GM10248 (cell line): ENCODE measurements at regions not wholly inside any gene's neighbourhood (a gene's known extent, or its start where the extent isn't known, plus 50 kb on each side); places are given as distances from the start of the nearest gene placed in this dataset.

Source experiments
- CTCF ChIA-PET: fragments of 300-600 bp; sonication (Branson Sonifier 250); formaldehyde crosslinking; extraction: SDS; loops from one replicate; lab custom pipeline; 2021; ENCODE audit warnings: antibody characterized with exemption; lab: Yijun Ruan, JAX
- POLR2A ChIA-PET: fragments of 350-650 bp; sonication (Branson Sonifier 250); formaldehyde crosslinking; extraction: SDS; loops from one replicate; lab custom pipeline; 2020; ENCODE audit warnings: antibody characterized with exemption; lab: Yijun Ruan, JAX
- DNase-seq: peaks from one replicate; pipeline ENCODE4 v3.0.0; 2012; ENCODE audit errors: extremely low spot score
- CTCF ChIP-seq: IDR thresholded peaks from 2 replicates; pipeline ENCODE4 v1.5.1; 2012; ENCODE audit warnings: mild to moderate bottlenecking, low read depth; ENCODE audit errors: extremely low read depth, missing control alignments, control extremely low read depth

GRCh38 chr2:56705713-56706112, 521.9 kb downstream of the CCDC85A start:
- POLR2A ChIA-PET = no interaction called here
- no peak for DNase-seq
- TF ChIP-seq CTCF = no peak
- CTCF ChIA-PET = interaction anchor here (1.2 to 1.8 kb wide), 2 partner anchors 11 to 17 kb away, joined by 3 to 5 read pairs; no protein-coding TSS in a partner anchor

- TF ChIP-seq CTCF = no peak
- ChIA-PET POLR2A (no interaction called here), CTCF (interaction anchor here (0.9 to 1.2 kb wide), 4 partner anchors 10 to 524 kb away, joined by 3 read pairs; partner anchors contain the start of gene CCDC85A)
- no peak for DNase-seq
These were observed 523.4 kb downstream of the CCDC85A start for GRCh38 chr2:56707218-56707617.

GRCh38 chr2:56707650-56708049, 523.9 kb downstream of the CCDC85A start:
- no peak for TF ChIP-seq CTCF
- CTCF ChIA-PET = interaction anchor here (0.9 to 1.2 kb wide), 4 partner anchors 9 to 524 kb away, joined by 3 read pairs; partner anchors contain the start of gene CCDC85A
- POLR2A ChIA-PET = no interaction called here
- no peak for DNase-seq

- CTCF ChIA-PET = no interaction called here
- no peak for TF ChIP-seq CTCF
- POLR2A ChIA-PET = no interaction called here
- DNase-seq = no peak
These were observed 525.4 kb downstream of the CCDC85A start for GRCh38 chr2:56709181-56709580.

GRCh38 chr2:56713161-56713676, 529.4 kb downstream of the CCDC85A start:
- no peak for TF ChIP-seq CTCF
- no peak for DNase-seq
- POLR2A ChIA-PET = no interaction called here
- CTCF ChIA-PET = interaction anchor here (0.9 to 1.0 kb wide), 2 partner anchors 9 to 15 kb away, joined by 3 to 4 read pairs; no protein-coding TSS in a partner anchor

- no peak for TF ChIP-seq CTCF
- POLR2A ChIA-PET = no interaction called here
- CTCF ChIA-PET = interaction anchor here (0.9 kb wide), 1 partner anchor 9 kb away, joined by 3 read pairs; no protein-coding TSS in a partner anchor
- DNase-seq = no peak
These were observed 530.2 kb downstream of the CCDC85A start for GRCh38 chr2:56713978-56714377.

GRCh38 chr2:56714400-56714799, 530.6 kb downstream of the CCDC85A start:
- POLR2A ChIA-PET = no interaction called here
- CTCF ChIA-PET = interaction anchor here (0.9 kb wide), 1 partner anchor 10 kb away, joined by 3 read pairs; no protein-coding TSS in a partner anchor
- no peak for TF ChIP-seq CTCF
- DNase-seq = no peak
